Endothelial cell of umbilical vein (primary cell): ENCODE measurements at regions not wholly inside any gene's neighbourhood (a gene's known extent, or its start where the extent isn't known, plus 50 kb on each side); places are given as distances from the start of the nearest gene placed in this dataset.

Experiments used
- BruUV-seq: library from RNA; stranded (reverse); fragments of 400-500 nt; replicated peaks from 2 replicates; lab custom pipeline; 2021; lab: Mats Ljungman, UMichigan
- CTCF ChIA-PET: fragments of 300-600, 350-600 bp; sonication (Branson Sonifier 250); formaldehyde crosslinking; loops from one replicate; lab custom pipeline; 2021; ENCODE audit warnings: antibody characterized with exemption, inconsistent platforms; lab: Charles Lee
- POLR2A ChIA-PET: fragments of 300-600, 350-600 bp; sonication (Branson Sonifier 250); formaldehyde crosslinking; loops from one replicate; lab custom pipeline; 2021; ENCODE audit warnings: antibody characterized with exemption, inconsistent platforms; lab: Charles Lee
- DNase-seq: peaks from one replicate; pipeline ENCODE4 v3.0.0-alpha.2; 2011; ENCODE audit warnings: low read depth, low spot score
- FAIRE-seq: peaks from 2 replicates; lab custom pipeline; 2011; peaks lifted over from hg19 to GRCh38; lab: Jason Lieb, UNC
- H2AFZ ChIP-seq: 2 replicates; pipeline ENCODE4 v1.6.0; 2012; ENCODE audit warnings: low read depth, low read length, control low read depth, inconsistent platforms
- H3K27ac ChIP-seq: 2 replicates; pipeline ENCODE4 v1.5.1; 2011; ENCODE audit warnings: low read depth, mild to moderate bottlenecking, control low read depth, low read length, moderate library complexity; ENCODE audit not compliant: insufficient read depth
- H3K27me3 ChIP-seq, 2 experiments: 2 replicates each; pipeline versions ENCODE4 v1.6.0 to v1.6.1; 2011; ENCODE audit warnings: low read length in 2 of 2, mixed read lengths in 1 of 2; ENCODE audit not compliant: control insufficient read depth in 2 of 2, insufficient read depth in 2 of 2
- H3K36me3 ChIP-seq, 2 experiments: 2 replicates in 1 of 2; 3 replicates in 1 of 2; pipeline ENCODE4 v1.5.1; 2011; ENCODE audit warnings: low read length in 2 of 2, mild to moderate bottlenecking in 1 of 2, moderate library complexity in 1 of 2; ENCODE audit not compliant: control insufficient read depth in 2 of 2, insufficient read depth in 2 of 2; ENCODE audit errors: extremely low read depth in 1 of 2
- H3K4me1 ChIP-seq: 3 replicates; pipeline ENCODE4 v1.5.1; 2011; ENCODE audit warnings: mild to moderate bottlenecking, low read length; ENCODE audit not compliant: control insufficient read depth, insufficient read depth; ENCODE audit errors: extremely low read depth
- H3K4me2 ChIP-seq: 2 replicates; pipeline ENCODE4 v1.6.1; 2011; ENCODE audit warnings: low read length, control low read depth, mixed read lengths; ENCODE audit not compliant: insufficient read depth
- H3K4me3 ChIP-seq, 3 experiments: fragments of 200-600 bp in 1 of 3; sonication (generic), shearing (Covaris generic) in 1 of 3; replicated peaks in 1 of 3; 2 replicates each; pipeline ENCODE4 v1.5.1; 2011 to 2016; ENCODE audit warnings: control low read depth in 3 of 3, low read length in 3 of 3, mild to moderate bottlenecking in 2 of 3, inconsistent platforms in 1 of 3, low read depth in 1 of 3, moderate library complexity in 1 of 3; ENCODE audit not compliant: insufficient read depth in 1 of 3
- H3K79me2 ChIP-seq: 2 replicates; pipeline ENCODE4 v1.6.0; 2012; ENCODE audit warnings: low read length, inconsistent platforms; ENCODE audit not compliant: control insufficient read depth, insufficient read depth
- H3K9ac ChIP-seq: replicated peaks from 2 replicates; pipeline ENCODE3; 2011; ENCODE audit warnings: low read length, control low read depth; ENCODE audit not compliant: insufficient read depth; ENCODE audit errors: extremely low read depth
- H3K9me1 ChIP-seq: replicated peaks from 3 replicates; pipeline ENCODE4 v1.6.0; 2011; ENCODE audit warnings: mild to moderate bottlenecking, low read length; ENCODE audit not compliant: control insufficient read depth, insufficient read depth; ENCODE audit errors: extremely low read depth
- H3K9me3 ChIP-seq: replicated peaks from 2 replicates; pipeline ENCODE4 v1.5.1; 2012; ENCODE audit warnings: low read length, inconsistent platforms; ENCODE audit not compliant: control insufficient read depth, insufficient read depth
- H4K20me1 ChIP-seq: replicated peaks from 2 replicates; pipeline ENCODE3; 2011; ENCODE audit warnings: mild to moderate bottlenecking, low read length; ENCODE audit not compliant: control insufficient read depth, insufficient read depth; ENCODE audit errors: extremely low read depth
- EZH2 ChIP-seq: IDR thresholded peaks from 2 replicates; pipeline ENCODE4 v1.6.1; 2012; ENCODE audit warnings: borderline replicate concordance, low read depth, mild to moderate bottlenecking, moderate library complexity, low read length, inconsistent platforms; ENCODE audit not compliant: severe bottlenecking
- FOS ChIP-seq: IDR thresholded peaks from 2 replicates; pipeline ENCODE4 v1.6.1; 2011; ENCODE audit warnings: mild to moderate bottlenecking, low read length, moderate library complexity, borderline replicate concordance; ENCODE audit not compliant: insufficient read depth
- GATA2 ChIP-seq: IDR thresholded peaks from 2 replicates; pipeline ENCODE4 v1.7.0; 2011; ENCODE audit warnings: low read depth, mild to moderate bottlenecking, moderate library complexity, mixed read lengths, low read length; ENCODE audit not compliant: insufficient read length, insufficient read depth
- JUN ChIP-seq: IDR thresholded peaks from 2 replicates; pipeline ENCODE4 v1.6.1; 2011; ENCODE audit warnings: borderline replicate concordance, low read depth; ENCODE audit not compliant: insufficient read length, insufficient read depth
- MYC ChIP-seq: IDR thresholded peaks from one replicate; pipeline ENCODE4 v1.6.1; 2011; ENCODE audit warnings: mild to moderate bottlenecking, low read depth, low read length
- POLR2A ChIP-seq: IDR thresholded peaks from 2 replicates; pipeline ENCODE4 v1.6.1; 2012; ENCODE audit warnings: low read depth, mild to moderate bottlenecking, control low read depth, low read length
- POLR2AphosphoS5 ChIP-seq: IDR thresholded peaks from 2 replicates; pipeline ENCODE4 v1.6.1; 2012; ENCODE audit warnings: low read depth, mild to moderate bottlenecking, control low read depth, low read length, moderate library complexity; ENCODE audit not compliant: insufficient read depth
- dilution Hi-C: fragments of 300-500 bp; cut with MboI; formaldehyde crosslinking; loops from one replicate; pipeline ENCODE4 v1.15.0; 2019; ENCODE audit warnings: low sequenced_read_pairs; ENCODE audit not compliant: extremely low pct_ligation_motif_present
- intact Hi-C: fragments of 100-400 bp; cut with micrococcal nuclease; formaldehyde crosslinking; loops from one replicate; pipeline ENCODE4 v1.10.0; 2022
- TF ChIP-seq, protein P1 (sequence below): IDR thresholded peaks from 2 replicates; pipeline ENCODE4 v1.6.1; 2011; ENCODE audit not compliant: insufficient read depth, insufficient read length
- TF ChIP-seq, protein P2 (sequence below), 2 donors: IDR thresholded peaks; 1 replicate in 1 of 2; 2 replicates in 1 of 2; pipeline ENCODE4 v1.5.1; 2011; ENCODE audit warnings: low read length in 2 of 2, mild to moderate bottlenecking in 2 of 2, moderate library complexity in 2 of 2, control low read depth in 1 of 2, inconsistent platforms in 1 of 2, low read depth in 1 of 2; ENCODE audit not compliant: insufficient read depth in 1 of 2; ENCODE audit errors: extremely low read depth in 1 of 2

DNA sequence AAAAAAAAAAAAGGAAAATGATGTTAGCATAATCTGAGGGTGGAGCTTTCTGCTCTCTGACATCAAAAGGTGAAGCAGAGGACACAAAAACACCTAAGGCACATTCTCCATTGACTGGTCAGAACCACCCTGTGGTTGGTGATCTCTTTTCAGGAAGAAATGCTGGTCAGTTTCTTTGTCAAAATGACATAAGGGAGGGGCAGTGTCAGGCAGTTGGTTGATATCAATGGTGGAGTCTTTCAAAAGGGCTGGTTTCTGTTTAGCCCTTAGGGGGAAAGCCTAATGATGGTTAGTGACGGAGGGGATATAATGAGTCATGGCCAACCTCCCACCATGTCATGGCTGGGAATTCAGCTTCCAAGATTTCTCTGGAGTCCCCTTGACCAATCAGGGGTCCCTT, 185.9 kb upstream of the GBE1 start:
- Histone ChIP-seq H3K9me1 (no peaks in the 10 kb centered on the region), H3K79me2 (no peaks in the 10 kb centered on the region), H3K4me2 (no peak overlapping the region), H3K4me1 (no peaks in the 10 kb centered on the region), H3K9me3 (no peaks in the 10 kb centered on the region), H3K36me3 (no peaks in the 10 kb centered on the region), H4K20me1 (no peaks in the 10 kb centered on the region), H3K9ac (no peak overlapping the region), H3K4me3 (no peak overlapping the region), H3K27ac (no peak overlapping the region), H2AFZ (no peak overlapping the region), H3K27me3 (no peaks in the 10 kb centered on the region)
- no peak for TF ChIP-seq FOS
- TF ChIP-seq, protein P1, sequence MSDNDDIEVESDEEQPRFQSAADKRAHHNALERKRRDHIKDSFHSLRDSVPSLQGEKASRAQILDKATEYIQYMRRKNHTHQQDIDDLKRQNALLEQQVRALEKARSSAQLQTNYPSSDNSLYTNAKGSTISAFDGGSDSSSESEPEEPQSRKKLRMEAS, result no peak
- BruUV-seq, result no TSS peak
- DNase-seq (no peak), FAIRE-seq (no peak)
- dilution Hi-C loops, result no loop called here
- ChIA-PET CTCF (no interaction called here), POLR2A (no interaction called here)
- intact Hi-C loops, result no loop called here

DNA sequence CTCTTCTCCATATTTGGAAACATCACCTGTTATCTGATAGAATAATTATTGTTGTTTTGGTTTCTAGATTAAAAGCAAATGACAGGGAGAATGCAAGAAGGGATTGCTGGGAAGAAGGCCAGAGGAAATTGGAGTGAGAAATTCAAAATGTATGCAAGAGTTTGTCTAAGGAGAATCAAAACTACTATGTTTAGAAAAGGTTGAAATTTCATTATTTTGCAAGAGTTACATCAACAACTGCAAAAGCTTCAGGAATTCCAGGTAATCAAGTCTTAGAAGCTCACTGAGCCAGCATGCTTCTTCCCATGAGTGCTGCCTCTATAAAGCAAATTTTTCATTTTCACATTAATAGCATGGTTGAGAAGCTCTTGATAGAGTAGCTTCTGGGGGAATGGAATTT, 177.2 kb upstream of the GBE1 start:
- Histone ChIP-seq H3K4me1 (no peaks in the 10 kb centered on the region), H3K9me3 (no peaks in the 10 kb centered on the region), H3K79me2 (no peaks in the 10 kb centered on the region), H3K27me3 (peaks cover 0 to 1% of the 10 kb centered on the region in 2 experiments), H3K4me2 (no peak overlapping the region), H2AFZ (no peak overlapping the region), H3K4me3 (no peak overlapping the region), H3K27ac (no peak overlapping the region), H3K9ac (no peak overlapping the region), H3K36me3 (no peaks in the 10 kb centered on the region), H3K9me1 (no peaks in the 10 kb centered on the region), H4K20me1 (no peaks in the 10 kb centered on the region)
- no TSS peak for BruUV-seq
- DNase-seq, result no peak
- dilution Hi-C loops, result no loop called here
- TF ChIP-seq GATA2 (no peak), MYC (no peak), POLR2A (no peak), JUN (no peak), POLR2AphosphoS5 (no peak), EZH2 (no peak), FOS (no peak)
- TF ChIP-seq, protein P1, result no peak
- TF ChIP-seq, protein P2, sequence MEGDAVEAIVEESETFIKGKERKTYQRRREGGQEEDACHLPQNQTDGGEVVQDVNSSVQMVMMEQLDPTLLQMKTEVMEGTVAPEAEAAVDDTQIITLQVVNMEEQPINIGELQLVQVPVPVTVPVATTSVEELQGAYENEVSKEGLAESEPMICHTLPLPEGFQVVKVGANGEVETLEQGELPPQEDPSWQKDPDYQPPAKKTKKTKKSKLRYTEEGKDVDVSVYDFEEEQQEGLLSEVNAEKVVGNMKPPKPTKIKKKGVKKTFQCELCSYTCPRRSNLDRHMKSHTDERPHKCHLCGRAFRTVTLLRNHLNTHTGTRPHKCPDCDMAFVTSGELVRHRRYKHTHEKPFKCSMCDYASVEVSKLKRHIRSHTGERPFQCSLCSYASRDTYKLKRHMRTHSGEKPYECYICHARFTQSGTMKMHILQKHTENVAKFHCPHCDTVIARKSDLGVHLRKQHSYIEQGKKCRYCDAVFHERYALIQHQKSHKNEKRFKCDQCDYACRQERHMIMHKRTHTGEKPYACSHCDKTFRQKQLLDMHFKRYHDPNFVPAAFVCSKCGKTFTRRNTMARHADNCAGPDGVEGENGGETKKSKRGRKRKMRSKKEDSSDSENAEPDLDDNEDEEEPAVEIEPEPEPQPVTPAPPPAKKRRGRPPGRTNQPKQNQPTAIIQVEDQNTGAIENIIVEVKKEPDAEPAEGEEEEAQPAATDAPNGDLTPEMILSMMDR (IDR thresholded peaks at IDR 0.05; ENCODE audit: extremely low read depth in 1 of 2, insufficient read depth in 1 of 2, low read depth in 1 of 2, low read length in 2 of 2), result no peak
- ChIA-PET CTCF (interaction anchor here (0.9 to 1.6 kb wide), 2 partner anchors 17 to 193 kb away, joined by 3 to 4 read pairs; no protein-coding TSS in a partner anchor), POLR2A (no interaction called here)
- FAIRE-seq, result no peak
- intact Hi-C loops, result no loop called here
